ENCODE measurements at regions not wholly inside any gene's neighbourhood (a gene's known extent, or its start where the extent isn't known, plus 50 kb on each side); places are given as distances from the start of the nearest gene placed in this dataset.

DNA sequence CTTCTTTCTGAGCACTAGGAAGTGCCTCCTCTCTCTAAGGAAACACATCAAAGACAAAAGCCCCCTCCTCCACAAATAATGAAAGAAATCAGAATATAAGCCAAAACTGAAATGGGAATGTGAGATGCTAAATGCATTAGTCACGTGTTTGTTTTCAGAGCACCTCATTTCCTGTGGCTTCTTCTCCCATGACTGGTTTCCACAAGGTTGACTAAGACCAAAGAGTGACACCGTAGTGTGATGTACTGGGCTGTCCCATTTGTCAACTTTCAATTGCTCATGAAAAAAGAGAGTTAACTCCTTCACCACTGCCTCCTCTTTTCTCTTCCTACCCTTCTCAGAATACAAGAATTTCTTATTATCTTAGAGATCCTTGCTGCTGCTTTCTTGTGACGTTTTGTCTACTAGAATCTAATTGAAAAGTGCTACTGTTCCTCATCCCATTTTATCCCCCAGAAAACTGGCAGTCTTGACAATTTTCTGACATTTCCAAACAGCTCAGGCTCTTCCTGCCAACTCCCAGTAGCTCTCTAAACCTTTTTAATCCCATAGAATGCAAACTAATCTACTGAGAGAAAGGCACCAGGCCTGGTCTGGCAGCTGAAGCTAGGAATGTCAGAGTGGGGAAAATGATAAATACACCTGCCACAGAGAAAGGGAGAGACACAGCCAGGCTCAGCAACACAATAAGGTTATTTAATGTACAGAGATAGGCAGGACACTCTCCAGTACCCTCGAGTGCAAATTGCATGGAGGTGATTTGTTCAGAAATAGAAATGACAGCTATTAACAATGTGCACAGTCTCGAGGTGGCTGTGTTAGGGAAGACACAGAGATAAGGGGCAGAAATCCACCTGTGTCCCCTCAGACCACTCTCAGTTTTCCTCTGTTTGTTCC, 671.7 kb upstream of the NRSN1 start:
- TF ChIP-seq CTCF (conservative IDR thresholded peaks at IDR 0.05; ENCODE audit: low read length), result no peak
- no peak for TF ChIP-seq EZH2phosphoT487 (IDR thresholded peaks at IDR 0.05; ENCODE audit: borderline replicate concordance)

Data from Loucy (cell line).